ENCODE measurements at regions not wholly inside any gene's neighbourhood (a gene's known extent, or its start where the extent isn't known, plus 50 kb on each side); places are given as distances from the start of the nearest gene placed in this dataset.

DNA sequence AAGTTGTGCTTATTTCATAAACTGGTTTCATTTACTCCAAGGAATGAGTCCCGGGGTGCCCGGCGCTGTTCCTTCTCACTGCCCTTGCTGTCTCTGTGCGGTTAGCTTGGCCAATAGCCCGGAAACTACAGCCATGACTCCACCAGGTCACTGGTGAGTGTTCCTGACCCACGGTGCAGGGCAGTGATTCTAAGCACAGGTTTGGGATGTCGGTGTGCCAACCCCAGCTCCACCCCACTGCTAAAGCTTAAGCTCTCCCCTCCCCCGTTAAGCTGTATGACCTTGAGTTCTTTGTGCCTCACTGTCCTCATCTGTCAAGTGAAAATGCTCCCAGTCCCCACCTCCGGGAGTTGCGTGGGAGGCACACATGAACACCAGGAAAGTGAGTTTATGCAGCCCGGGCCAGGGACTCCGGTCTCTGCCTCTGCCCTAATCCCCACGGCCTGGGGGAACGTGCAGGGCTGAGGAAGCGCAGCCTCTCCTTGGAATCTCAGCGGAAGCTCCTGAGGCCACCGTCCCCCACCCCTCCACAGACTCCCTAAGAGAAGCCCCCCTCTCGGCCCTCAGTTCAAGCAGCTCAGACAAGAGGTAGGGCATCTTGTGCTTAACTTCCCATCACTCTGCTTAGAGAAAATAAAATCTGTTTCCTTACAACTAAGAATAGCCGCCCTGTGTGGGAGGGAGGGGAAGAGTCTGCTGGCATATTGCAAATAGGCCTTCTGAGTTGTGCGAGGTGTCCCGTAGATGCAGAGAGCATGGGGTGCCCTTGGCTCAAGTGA, 92.0 kb upstream of the RAI14 start:
- TF ChIP-seq, protein P1, sequence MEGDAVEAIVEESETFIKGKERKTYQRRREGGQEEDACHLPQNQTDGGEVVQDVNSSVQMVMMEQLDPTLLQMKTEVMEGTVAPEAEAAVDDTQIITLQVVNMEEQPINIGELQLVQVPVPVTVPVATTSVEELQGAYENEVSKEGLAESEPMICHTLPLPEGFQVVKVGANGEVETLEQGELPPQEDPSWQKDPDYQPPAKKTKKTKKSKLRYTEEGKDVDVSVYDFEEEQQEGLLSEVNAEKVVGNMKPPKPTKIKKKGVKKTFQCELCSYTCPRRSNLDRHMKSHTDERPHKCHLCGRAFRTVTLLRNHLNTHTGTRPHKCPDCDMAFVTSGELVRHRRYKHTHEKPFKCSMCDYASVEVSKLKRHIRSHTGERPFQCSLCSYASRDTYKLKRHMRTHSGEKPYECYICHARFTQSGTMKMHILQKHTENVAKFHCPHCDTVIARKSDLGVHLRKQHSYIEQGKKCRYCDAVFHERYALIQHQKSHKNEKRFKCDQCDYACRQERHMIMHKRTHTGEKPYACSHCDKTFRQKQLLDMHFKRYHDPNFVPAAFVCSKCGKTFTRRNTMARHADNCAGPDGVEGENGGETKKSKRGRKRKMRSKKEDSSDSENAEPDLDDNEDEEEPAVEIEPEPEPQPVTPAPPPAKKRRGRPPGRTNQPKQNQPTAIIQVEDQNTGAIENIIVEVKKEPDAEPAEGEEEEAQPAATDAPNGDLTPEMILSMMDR (IDR thresholded peaks at IDR 0.05) = no peak
- TF ChIP-seq POLR2A (IDR thresholded peaks at IDR 0.05) (no peak), POLR2AphosphoS5 (IDR thresholded peaks at IDR 0.05) (no peak), EP300 (IDR thresholded peaks at IDR 0.05) (no peak)

Measured in suprapubic skin (tissue), 4 donors.